H9 (cell line): ENCODE measurements at regions not wholly inside any gene's neighbourhood (a gene's known extent, or its start where the extent isn't known, plus 50 kb on each side); places are given as distances from the start of the nearest gene placed in this dataset.

Experiments used
- DNase-seq: peaks from one replicate; pipeline ENCODE4 v3.0.0-alpha.2; 2017
- H2AFZ ChIP-seq: one replicate; pipeline ENCODE4 v1.6.1; 2013; ENCODE audit warnings: mild to moderate bottlenecking, low read length, control low read depth, moderate library complexity
- H2AK5ac ChIP-seq: 2 replicates; pipeline ENCODE4 v1.6.1; 2013; ENCODE audit warnings: low read length, control low read depth, mixed read lengths; ENCODE audit not compliant: insufficient read length
- H2BK120ac ChIP-seq: one replicate; pipeline ENCODE4 v1.6.1; 2013; ENCODE audit warnings: low read depth, mild to moderate bottlenecking, low read length, control low read depth, inconsistent platforms; ENCODE audit not compliant: poor library complexity, severe bottlenecking
- H2BK12ac ChIP-seq: 2 replicates; pipeline ENCODE4 v1.6.1; 2013; ENCODE audit warnings: low read length, control low read depth, mixed read lengths, low read depth; ENCODE audit not compliant: insufficient read length
- H2BK15ac ChIP-seq: 2 replicates; pipeline ENCODE4 v1.6.1; 2013; ENCODE audit warnings: low read depth, low read length, control low read depth
- H2BK20ac ChIP-seq: one replicate; pipeline ENCODE4 v1.6.1; 2013; ENCODE audit warnings: low read depth, mild to moderate bottlenecking, low read length, control low read depth, inconsistent platforms; ENCODE audit not compliant: poor library complexity, severe bottlenecking
- H2BK5ac ChIP-seq: 2 replicates; pipeline ENCODE4 v1.6.1; 2013; ENCODE audit warnings: low read length, control low read depth, mixed read lengths; ENCODE audit not compliant: insufficient read length
- H3K14ac ChIP-seq: 2 replicates; pipeline ENCODE4 v1.6.1; 2013; ENCODE audit warnings: low read length, control low read depth; ENCODE audit not compliant: insufficient read depth
- H3K18ac ChIP-seq: 2 replicates; pipeline ENCODE4 v1.6.1; 2013; ENCODE audit warnings: low read depth, mild to moderate bottlenecking, mixed read lengths, low read length, control low read depth; ENCODE audit not compliant: insufficient read length
- H3K23ac ChIP-seq: 2 replicates; pipeline ENCODE4 v1.6.1; 2013; ENCODE audit warnings: low read length, control low read depth, mixed read lengths, low read depth; ENCODE audit not compliant: insufficient read length
- H3K23me2 ChIP-seq: 2 replicates; pipeline ENCODE4 v1.6.1; 2013; ENCODE audit warnings: low read depth, mild to moderate bottlenecking, mixed read lengths, low read length, control low read depth; ENCODE audit not compliant: insufficient read length, poor library complexity, severe bottlenecking
- H3K27ac ChIP-seq: 2 replicates; pipeline ENCODE4 v1.5.1; 2013; ENCODE audit warnings: low read length, control low read depth, mixed read lengths, low read depth; ENCODE audit not compliant: insufficient read length
- H3K27me3 ChIP-seq: 2 replicates; pipeline ENCODE4 v1.6.1; 2013; ENCODE audit warnings: low read length, control low read depth, inconsistent platforms; ENCODE audit not compliant: insufficient read depth
- H3K4ac ChIP-seq: 2 replicates; pipeline ENCODE4 v1.6.1; 2013; ENCODE audit warnings: low read depth, mild to moderate bottlenecking, control low read depth, inconsistent platforms, low read length, moderate library complexity
- H3K4me1 ChIP-seq: 2 replicates; pipeline ENCODE4 v1.6.1; 2013; ENCODE audit warnings: low read length, control low read depth, inconsistent platforms; ENCODE audit not compliant: insufficient read depth
- H3K4me2 ChIP-seq: 2 replicates; pipeline ENCODE4 v1.6.1; 2013; ENCODE audit warnings: low read length, control low read depth, mixed read lengths; ENCODE audit not compliant: insufficient read length, insufficient read depth
- H3K56ac ChIP-seq: 2 replicates; pipeline ENCODE4 v1.6.1; 2013; ENCODE audit warnings: low read depth, mild to moderate bottlenecking, mixed read lengths, low read length, control low read depth; ENCODE audit not compliant: insufficient read length
- H3K79me1 ChIP-seq: 2 replicates; pipeline ENCODE4 v1.6.1; 2013; ENCODE audit warnings: low read depth, mild to moderate bottlenecking, moderate library complexity, low read length, control low read depth, inconsistent platforms; ENCODE audit not compliant: insufficient read depth, poor library complexity, severe bottlenecking
- H3K79me2 ChIP-seq: 2 replicates; pipeline ENCODE4 v1.6.1; 2013; ENCODE audit warnings: low read length, control low read depth, inconsistent platforms; ENCODE audit not compliant: insufficient read depth
- H3K9ac ChIP-seq: 2 replicates; pipeline ENCODE4 v1.6.1; 2013; ENCODE audit warnings: low read length, control low read depth, mixed read lengths; ENCODE audit not compliant: insufficient read length; ENCODE audit errors: extremely low read depth
- H3K9me3 ChIP-seq: one replicate; pipeline ENCODE4 v1.6.1; 2013; ENCODE audit warnings: low read depth, low read length, inconsistent platforms; ENCODE audit not compliant: control insufficient read depth
- H3T11ph ChIP-seq: one replicate; pipeline ENCODE4 v1.6.1; 2013; ENCODE audit warnings: mild to moderate bottlenecking, low read length, control low read depth, inconsistent platforms
- H4K20me1 ChIP-seq: one replicate; pipeline ENCODE4 v1.6.1; 2013; ENCODE audit not compliant: control insufficient read depth, insufficient read length, insufficient read depth
- H4K5ac ChIP-seq: 2 replicates; pipeline ENCODE4 v1.6.1; 2013; ENCODE audit warnings: low read depth, mild to moderate bottlenecking, mixed read lengths, low read length, control low read depth; ENCODE audit not compliant: insufficient read length
- H4K8ac ChIP-seq: replicated peaks from 2 replicates; pipeline ENCODE4 v1.6.1; 2013; ENCODE audit warnings: low read length, control low read depth, mixed read lengths, low read depth; ENCODE audit not compliant: insufficient read length
- H4K91ac ChIP-seq: 2 replicates; pipeline ENCODE4 v1.6.1; 2013; ENCODE audit warnings: low read depth, mild to moderate bottlenecking, moderate library complexity, mixed read lengths, low read length, control low read depth; ENCODE audit not compliant: insufficient read length
- H3K27ac Mint-ChIP-seq, 3 experiments: 2 replicates in 2 of 3; 3 replicates in 1 of 3; pipeline ENCODE4 v1.8.0; 2020 to 2021; ENCODE audit warnings: mixed read lengths in 3 of 3, mild to moderate bottlenecking in 1 of 3, moderate library complexity in 1 of 3
- H3K27me3 Mint-ChIP-seq: 2 replicates; pipeline ENCODE4 v1.8.0; 2021; ENCODE audit warnings: low read depth, mild to moderate bottlenecking, moderate library complexity, mixed read lengths
- H3K36me3 Mint-ChIP-seq, 3 experiments: 2 replicates in 2 of 3; 3 replicates in 1 of 3; pipeline ENCODE4 v1.8.0; 2020 to 2021; ENCODE audit warnings: low read depth in 3 of 3, mixed read lengths in 3 of 3; ENCODE audit not compliant: insufficient read depth in 1 of 3
- H3K4me1 Mint-ChIP-seq, 2 experiments: 2 replicates each; pipeline ENCODE4 v1.8.0; 2020; ENCODE audit warnings: mixed read lengths in 2 of 2
- H3K4me3 Mint-ChIP-seq, 2 experiments: 2 replicates in 1 of 2; 3 replicates in 1 of 2; pipeline ENCODE4 v1.8.0; 2020 to 2021; ENCODE audit warnings: mild to moderate bottlenecking in 2 of 2, mixed read lengths in 2 of 2, moderate library complexity in 1 of 2
- H3K9me3 Mint-ChIP-seq, 2 experiments: 2 replicates in 1 of 2; 3 replicates in 1 of 2; pipeline ENCODE4 v1.8.0; 2020; ENCODE audit warnings: mild to moderate bottlenecking in 2 of 2, mixed read lengths in 2 of 2, moderate library complexity in 1 of 2
- CTCF ChIP-seq: fragments of 200-600 bp; sonication (generic); conservative IDR thresholded peaks from 3 replicates; pipeline ENCODE4 v1.8.0; 2021; ENCODE audit warnings: antibody characterized with exemption, mild to moderate bottlenecking
- WGBS: extraction: QIAGEN DNeasy Blood & Tissue Kit; methylation state at CpG from one replicate; pipeline ENCODE4 v1.1.7; 2013; ENCODE audit warnings: missing lambda C conversion rate, low lambda C conversion rate, mixed read lengths; ENCODE audit not compliant: insufficient read length; ENCODE audit errors: extremely low coverage; 5-methylcytosine and 5-hydroxymethylcytosine counted together

GRCh38 chr7:25908154-25908949 lies 243.6 kb upstream of the NFE2L3 start:
- no peaks in the 10 kb centered on the region for H3K23me2 ChIP-seq
- H3K27me3 Mint-ChIP-seq = peaks cover 4% of the 10 kb centered on the region; the same call in 1 of the 2 replicates
- no peaks in the 10 kb centered on the region for H3K79me2 ChIP-seq
- no peak overlapping the region for H2BK12ac ChIP-seq
- H3K4me3 Mint-ChIP-seq = no peak overlapping the region
- WGBS = no CpG with 5 or more reads among the region's 1 CpG
- H4K5ac ChIP-seq = no peak overlapping the region
- no peak overlapping the region for H3K18ac ChIP-seq
- H3K27me3 ChIP-seq = no peaks in the 10 kb centered on the region
- H2BK20ac ChIP-seq = no peak overlapping the region
- no peak overlapping the region for H3K9ac ChIP-seq
- TF ChIP-seq CTCF = no peak
- H2BK5ac ChIP-seq = no peak overlapping the region
- H3K4ac ChIP-seq = no peak overlapping the region
- H3K56ac ChIP-seq = no peak overlapping the region
- no peaks in the 10 kb centered on the region for H3K36me3 Mint-ChIP-seq
- no peak overlapping the region for H3K4me2 ChIP-seq
- no peak overlapping the region for H3K14ac ChIP-seq
- H3K9me3 Mint-ChIP-seq = no peaks in the 10 kb centered on the region
- H3K79me1 ChIP-seq = no peaks in the 10 kb centered on the region
- H3K23ac ChIP-seq = no peak overlapping the region
- DNase-seq = no peak
- no peak overlapping the region for H2BK120ac ChIP-seq
- H3T11ph ChIP-seq = no peak overlapping the region
- H3K4me1 Mint-ChIP-seq = peaks cover 11 to 20% of the 10 kb centered on the region in 2 experiments
- H2BK15ac ChIP-seq = no peak overlapping the region
- peaks cover 3% of the 10 kb centered on the region; the same call in 1 of the 2 replicates for H3K4me1 ChIP-seq
- H2AK5ac ChIP-seq = no peak overlapping the region
- no peaks in the 10 kb centered on the region for H4K20me1 ChIP-seq
- no peak overlapping the region for H4K91ac ChIP-seq
- no peak overlapping the region; a peak in 1 of 7 replicates for H3K27ac Mint-ChIP-seq
- H3K9me3 ChIP-seq = no peaks in the 10 kb centered on the region
- no peak overlapping the region for H3K27ac ChIP-seq
- H4K8ac ChIP-seq = no peak overlapping the region
- no peak overlapping the region for H2AFZ ChIP-seq
